ENCODE measurements at regions not wholly inside any gene's neighbourhood (a gene's known extent, or its start where the extent isn't known, plus 50 kb on each side); places are given as distances from the start of the nearest gene placed in this dataset.
"Not testable (repeated sequence)": the region's sequence is repeated elsewhere in the genome, so short reads cannot be mapped to it uniquely, and the experiment has no call there.

GRCh38 chr3:165938986-165939540, 101.8 kb upstream of the BCHE start:
- intact Hi-C loops (cut with DNase I), result no loop called here
- no peak for DNase-seq

- DNase-seq; intact Hi-C loops (cut with DNase I): not testable (repeated sequence)
Observed at GRCh38 chr3:165936081-165936480, 98.9 kb upstream of the BCHE start.

- intact Hi-C loops (cut with DNase I); DNase-seq: not testable (repeated sequence)
Observed at GRCh38 chr3:165924301-165924791, 87.1 kb upstream of the BCHE start.

GRCh38 chr3:165920984-165921383, 83.8 kb upstream of the BCHE start:
- intact Hi-C loops (cut with DNase I), result no loop called here
- no peak for DNase-seq

- intact Hi-C loops (cut with DNase I), result no loop called here
- no peak for DNase-seq
Observed at GRCh38 chr3:165919284-165919683, 82.1 kb upstream of the BCHE start.

GRCh38 chr3:165918657-165918979, 81.4 kb upstream of the BCHE start:
- intact Hi-C loops (cut with DNase I), result no loop called here
- DNase-seq, result no peak

- DNase-seq; intact Hi-C loops (cut with DNase I): not testable (repeated sequence)
Observed at GRCh38 chr3:165917938-165918656, 80.9 kb upstream of the BCHE start.

- DNase-seq; intact Hi-C loops (cut with DNase I): not testable (repeated sequence)
Observed at GRCh38 chr3:165915104-165915503, 77.9 kb upstream of the BCHE start.

GRCh38 chr3:165903885-165904630, 66.8 kb upstream of the BCHE start:
- DNase-seq, result no peak
- intact Hi-C loops (cut with DNase I), result no loop called here

- intact Hi-C loops (cut with DNase I), result no loop called here
- DNase-seq, result no peak
Observed at GRCh38 chr3:165899066-165899465, 61.8 kb upstream of the BCHE start.

- intact Hi-C loops (cut with DNase I), result no loop called here
- DNase-seq, result no peak
Observed at GRCh38 chr3:165897137-165897536, 59.9 kb upstream of the BCHE start.

- peak in 1 of 42 donors; percentile 49 for DNase-seq
- intact Hi-C loops (cut with DNase I), result no loop called here
Observed at GRCh38 chr3:165895919-165896318, 58.7 kb upstream of the BCHE start.

- intact Hi-C loops (cut with DNase I), result no loop called here
- DNase-seq, result no peak
Observed at GRCh38 chr3:165892565-165892964, 55.3 kb upstream of the BCHE start.

Measured in head of caudate nucleus (tissue), 42 donors.